ENCODE measurements at regions not wholly inside any gene's neighbourhood (a gene's known extent, or its start where the extent isn't known, plus 50 kb on each side); places are given as distances from the start of the nearest gene placed in this dataset.

- TF ChIP-seq, protein P1, sequence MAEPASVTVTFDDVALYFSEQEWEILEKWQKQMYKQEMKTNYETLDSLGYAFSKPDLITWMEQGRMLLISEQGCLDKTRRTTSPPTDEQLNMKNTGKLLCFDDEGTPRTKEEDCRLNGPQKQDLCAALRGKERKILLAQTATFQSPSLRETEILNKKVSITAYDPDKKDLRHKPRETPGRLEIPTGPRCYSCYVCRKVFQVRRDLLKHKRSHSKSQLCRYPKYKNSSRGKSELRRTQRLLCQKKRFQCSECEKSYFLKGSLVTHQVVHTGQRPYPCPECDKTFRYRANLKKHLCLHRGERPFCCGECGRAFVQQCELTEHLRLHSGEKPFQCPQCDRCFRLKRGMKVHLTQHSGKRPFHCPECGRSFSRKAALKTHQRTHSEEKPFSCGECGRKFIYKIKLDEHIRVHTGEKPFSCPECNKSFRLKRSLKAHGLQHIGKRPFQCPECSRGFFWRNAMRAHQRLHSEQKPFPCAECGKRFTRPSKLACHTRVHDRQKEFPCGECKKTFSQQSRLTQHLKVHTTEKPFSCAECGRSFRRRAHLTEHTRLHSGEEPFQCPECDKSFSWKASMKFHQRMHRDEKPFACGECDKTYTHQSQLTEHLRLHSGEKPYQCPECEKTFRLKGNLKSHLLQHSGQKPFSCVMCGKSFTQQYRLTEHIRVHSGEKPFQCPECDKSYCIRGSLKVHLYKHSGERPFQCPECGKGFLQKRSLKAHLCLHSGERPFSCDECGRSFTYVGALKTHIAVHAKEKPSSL (CRISPR knock-in tag; conservative IDR thresholded peaks at IDR 0.05) = no peak
- no peak for TF ChIP-seq FOXJ3 (CRISPR knock-in tag; IDR thresholded peaks at IDR 0.05; ENCODE audit: borderline replicate concordance)
- no peak for TF ChIP-seq TCF7 (CRISPR knock-in tag; IDR thresholded peaks at IDR 0.05; ENCODE audit: low read depth)
- no peak for TF ChIP-seq PRDM15 (CRISPR knock-in tag; IDR thresholded peaks at IDR 0.05)
- TF ChIP-seq CDX4 (CRISPR knock-in tag; IDR thresholded peaks at IDR 0.05; ENCODE audit: borderline replicate concordance) = no peak
- TF ChIP-seq GTF2I (CRISPR knock-in tag; conservative IDR thresholded peaks at IDR 0.05) = no peak
- TF ChIP-seq, protein P2, sequence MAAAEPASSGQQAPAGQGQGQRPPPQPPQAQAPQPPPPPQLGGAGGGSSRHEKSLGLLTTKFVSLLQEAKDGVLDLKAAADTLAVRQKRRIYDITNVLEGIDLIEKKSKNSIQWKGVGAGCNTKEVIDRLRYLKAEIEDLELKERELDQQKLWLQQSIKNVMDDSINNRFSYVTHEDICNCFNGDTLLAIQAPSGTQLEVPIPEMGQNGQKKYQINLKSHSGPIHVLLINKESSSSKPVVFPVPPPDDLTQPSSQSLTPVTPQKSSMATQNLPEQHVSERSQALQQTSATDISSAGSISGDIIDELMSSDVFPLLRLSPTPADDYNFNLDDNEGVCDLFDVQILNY (CRISPR knock-in tag; IDR thresholded peaks at IDR 0.05) = no peak
- TF ChIP-seq MXD4 (CRISPR knock-in tag; IDR thresholded peaks at IDR 0.05; ENCODE audit: borderline replicate concordance) = no peak
- no peak for TF ChIP-seq USF2 (CRISPR knock-in tag; IDR thresholded peaks at IDR 0.05)
- no peak for TF ChIP-seq NR2C2 (CRISPR knock-in tag; IDR thresholded peaks at IDR 0.05)
- TF ChIP-seq NFE2L1 (CRISPR knock-in tag; IDR thresholded peaks at IDR 0.05) = no peak
- no peak for TF ChIP-seq SOX15 (CRISPR knock-in tag; IDR thresholded peaks at IDR 0.05)
These were observed 141.1 kb upstream of the SETMAR start (continued) for GRCh38 chr3:4162096-4162495.

- peaks cover 43% of the 10 kb centered on the region for H3K9me3 Mint-ChIP-seq
- H3K27ac Mint-ChIP-seq = no peak overlapping the region
- POLR2A ChIA-PET = no interaction called here
- TF ChIP-seq NR2C2 (CRISPR knock-in tag; IDR thresholded peaks at IDR 0.05) = no peak
- TF ChIP-seq RELA (CRISPR knock-in tag; IDR thresholded peaks at IDR 0.05; ENCODE audit: borderline replicate concordance) = no peak
- no peak for TF ChIP-seq FOXP1 (CRISPR knock-in tag; IDR thresholded peaks at IDR 0.05; ENCODE audit: borderline replicate concordance)
- no peak for TF ChIP-seq JAZF1 (CRISPR knock-in tag; IDR thresholded peaks at IDR 0.05)
- TF ChIP-seq SMAD3 (CRISPR knock-in tag; IDR thresholded peaks at IDR 0.05; ENCODE audit: borderline replicate concordance) = no peak
- TF ChIP-seq EMX1 (CRISPR knock-in tag; IDR thresholded peaks at IDR 0.05) = no peak
- no peak for TF ChIP-seq USF1 (CRISPR knock-in tag; IDR thresholded peaks at IDR 0.05)
- peaks cover 8% of the 10 kb centered on the region; the same call in 1 of the 2 replicates for H3K4me1 Mint-ChIP-seq
- ATAC-seq = no peak
- H3K36me3 Mint-ChIP-seq = 0 out of 2 replicates have a peak, but pooled peaks cover 4% of the 10 kb centered on the region
- CTCF ChIA-PET = no interaction called here
- no peak for DNase-seq (ENCODE audit: low spot score)
- H3K4me3 Mint-ChIP-seq = no peak overlapping the region
- H3K27me3 Mint-ChIP-seq (ENCODE audit: low read depth) = no peaks in the 10 kb centered on the region
These were observed 140.2 kb upstream of the SETMAR start for GRCh38 chr3:4163011-4163410.
